Esophagus muscularis mucosa (tissue), 4 donors: ENCODE measurements at regions not wholly inside any gene's neighbourhood (a gene's known extent, or its start where the extent isn't known, plus 50 kb on each side); places are given as distances from the start of the nearest gene placed in this dataset.

Source experiments
- DNase-seq: peaks from one replicate; pipeline ENCODE4 v3.0.0-alpha.2; 2017; ENCODE audit errors: extremely low spot score
- H3K27ac ChIP-seq, 4 donors: fragments of 200-600 bp; sonication (generic); replicated peaks in 1 of 4; 1 replicate in 3 of 4; 2 replicates in 1 of 4; pipeline ENCODE4 v1.5.1; 2016 to 2019; ENCODE audit warnings: mild to moderate bottlenecking in 1 of 4
- H3K27me3 ChIP-seq, 4 donors: fragments of 200-600 bp; sonication (generic); one replicate each; pipeline versions ENCODE4 v1.5.1 to v1.6.0; 2016 to 2019
- H3K36me3 ChIP-seq, 4 donors: fragments of 200-600 bp; sonication (generic); one replicate each; pipeline ENCODE4 v1.5.1; 2016 to 2019
- H3K4me1 ChIP-seq, 4 donors: fragments of 200-600 bp; sonication (generic); one replicate each; pipeline ENCODE4 v1.5.1; 2016 to 2019
- H3K4me3 ChIP-seq, 4 donors: fragments of 200-600 bp; sonication (generic); 1 replicate in 2 of 4; 2 replicates in 2 of 4; pipeline ENCODE4 v1.5.1; 2016 to 2019; ENCODE audit warnings: mild to moderate bottlenecking in 4 of 4, moderate library complexity in 1 of 4
- H3K9me3 ChIP-seq, 4 donors: fragments of 200-600 bp; sonication (generic); 1 replicate in 3 of 4; 2 replicates in 1 of 4; pipeline ENCODE4 v1.5.1; 2016 to 2019
- EP300 ChIP-seq: sonication (generic); formaldehyde crosslinking; IDR thresholded peaks from one replicate; pipeline ENCODE4 v1.6.1; 2017; ENCODE audit warnings: antibody characterized with exemption
- POLR2A ChIP-seq: fragments of 450-650 bp; IDR thresholded peaks from one replicate; pipeline ENCODE4 v1.6.1; 2017; ENCODE audit warnings: antibody characterized with exemption, moderate library complexity, mild to moderate bottlenecking, low read depth
- POLR2AphosphoS5 ChIP-seq, 2 donors: sonication (generic); formaldehyde crosslinking; IDR thresholded peaks; one replicate each; pipeline ENCODE4 v1.6.1; 2017; ENCODE audit warnings: antibody characterized with exemption in 2 of 2
- WGBS: methylation state at CpG from one replicate; pipeline ENCODE4 v1.1.5; 2018; 5-methylcytosine and 5-hydroxymethylcytosine counted together
- intact Hi-C: fragments of 100-400 bp; cut with DNase I; formaldehyde crosslinking; loops from one replicate; pipeline ENCODE4 v1.15.1; 2023
- TF ChIP-seq, protein P1 (sequence below), 3 experiments: fragments of 200-600 bp in 2 of 3; fragments of 450-650 bp in 1 of 3; sonication (generic) in 2 of 3; IDR thresholded peaks; one replicate each; pipeline ENCODE4 v1.5.1; 2017 to 2019; ENCODE audit warnings: antibody characterized with exemption in 3 of 3, mild to moderate bottlenecking in 2 of 3, moderate library complexity in 1 of 3

DNA sequence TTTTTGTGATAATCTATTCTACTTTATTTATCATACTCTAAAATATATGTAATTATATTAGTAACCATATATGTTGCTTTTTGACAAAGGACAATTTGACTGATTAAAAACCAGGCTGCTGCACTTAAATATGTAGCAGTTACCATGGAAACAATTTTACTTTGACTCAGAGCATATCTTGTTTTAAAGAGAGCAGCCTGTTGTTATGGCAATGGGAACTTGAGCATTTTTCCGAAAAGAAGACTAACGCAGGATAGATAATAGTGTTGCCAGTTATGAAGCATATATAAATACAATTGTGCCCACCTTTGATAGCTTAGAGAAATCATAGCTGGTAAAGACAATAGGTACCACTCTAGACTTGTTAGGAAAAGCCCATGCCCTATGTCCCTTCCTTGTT lies 283.0 kb downstream of the GASK1B start:
- intact Hi-C loops = no loop called here
- H3K9me3 ChIP-seq = no peaks in the 10 kb centered on the region
- no peaks in the 10 kb centered on the region for H3K27me3 ChIP-seq
- WGBS = 77% methylated on average over 2 of the region's 2 CpGs
- no peaks in the 10 kb centered on the region for H3K4me1 ChIP-seq
- H3K27ac ChIP-seq = no peak overlapping the region
- TF ChIP-seq POLR2A = no peak
- TF ChIP-seq, protein P1, sequence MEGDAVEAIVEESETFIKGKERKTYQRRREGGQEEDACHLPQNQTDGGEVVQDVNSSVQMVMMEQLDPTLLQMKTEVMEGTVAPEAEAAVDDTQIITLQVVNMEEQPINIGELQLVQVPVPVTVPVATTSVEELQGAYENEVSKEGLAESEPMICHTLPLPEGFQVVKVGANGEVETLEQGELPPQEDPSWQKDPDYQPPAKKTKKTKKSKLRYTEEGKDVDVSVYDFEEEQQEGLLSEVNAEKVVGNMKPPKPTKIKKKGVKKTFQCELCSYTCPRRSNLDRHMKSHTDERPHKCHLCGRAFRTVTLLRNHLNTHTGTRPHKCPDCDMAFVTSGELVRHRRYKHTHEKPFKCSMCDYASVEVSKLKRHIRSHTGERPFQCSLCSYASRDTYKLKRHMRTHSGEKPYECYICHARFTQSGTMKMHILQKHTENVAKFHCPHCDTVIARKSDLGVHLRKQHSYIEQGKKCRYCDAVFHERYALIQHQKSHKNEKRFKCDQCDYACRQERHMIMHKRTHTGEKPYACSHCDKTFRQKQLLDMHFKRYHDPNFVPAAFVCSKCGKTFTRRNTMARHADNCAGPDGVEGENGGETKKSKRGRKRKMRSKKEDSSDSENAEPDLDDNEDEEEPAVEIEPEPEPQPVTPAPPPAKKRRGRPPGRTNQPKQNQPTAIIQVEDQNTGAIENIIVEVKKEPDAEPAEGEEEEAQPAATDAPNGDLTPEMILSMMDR (IDR thresholded peaks at IDR 0.05) = no peak
- no peak for TF ChIP-seq POLR2AphosphoS5 (IDR thresholded peaks at IDR 0.05)
- no peak for TF ChIP-seq EP300
- H3K4me3 ChIP-seq = no peak overlapping the region
- H3K36me3 ChIP-seq = no peaks in the 10 kb centered on the region
- no peak for DNase-seq

DNA sequence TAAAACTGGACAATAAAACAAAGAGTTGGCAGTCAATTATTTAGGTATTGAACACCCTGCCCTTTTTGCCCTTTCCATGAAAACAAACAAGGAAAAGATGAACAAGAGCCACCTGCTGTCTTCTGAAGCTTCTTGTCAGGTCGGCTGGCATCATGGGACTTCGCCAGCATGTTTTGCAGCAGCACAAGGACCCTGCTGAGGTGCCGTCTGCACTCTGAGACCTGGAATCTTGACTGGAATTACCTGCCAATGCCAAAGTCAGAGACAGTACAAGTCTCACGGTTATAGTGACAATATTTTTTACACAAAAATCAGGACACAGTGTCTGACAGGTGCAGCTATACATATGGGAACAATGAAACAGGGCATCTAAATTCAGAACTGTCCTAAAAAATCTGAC lies 284.5 kb downstream of the GASK1B start:
- H3K4me1 ChIP-seq = no peaks in the 10 kb centered on the region
- H3K9me3 ChIP-seq = no peaks in the 10 kb centered on the region
- H3K36me3 ChIP-seq = no peaks in the 10 kb centered on the region
- 78% methylated on average over 4 of the region's 4 CpGs for WGBS
- no peak for DNase-seq
- H3K27ac ChIP-seq = no peak overlapping the region
- intact Hi-C loops = no loop called here
- no peak overlapping the region for H3K4me3 ChIP-seq
- no peaks in the 10 kb centered on the region for H3K27me3 ChIP-seq
- TF ChIP-seq POLR2A (no peak), EP300 (no peak), POLR2AphosphoS5 (IDR thresholded peaks at IDR 0.05) (no peak)
- TF ChIP-seq, protein P1 (IDR thresholded peaks at IDR 0.05) = no peak

DNA sequence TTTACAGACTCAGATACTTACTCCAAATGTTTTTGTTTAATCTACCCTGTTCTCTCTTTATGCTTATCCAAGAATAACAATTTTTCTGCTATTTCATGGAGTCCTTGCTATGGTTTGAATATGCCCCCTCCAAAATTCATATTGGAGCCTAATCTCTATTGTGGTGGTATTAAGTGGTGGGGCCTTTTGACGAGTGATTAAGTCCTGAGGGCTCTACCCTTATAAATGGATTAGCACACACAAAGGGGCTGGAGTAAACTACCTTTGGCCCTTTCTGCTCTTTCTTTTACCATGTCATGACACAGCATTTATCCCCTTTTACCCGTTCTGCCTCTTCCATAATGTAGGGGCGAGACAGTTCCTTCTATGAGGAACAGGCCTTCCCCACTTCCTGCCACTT lies 285.5 kb downstream of the GASK1B start:
- no peaks in the 10 kb centered on the region for H3K9me3 ChIP-seq
- DNase-seq = no peak
- no peak overlapping the region for H3K27ac ChIP-seq
- WGBS = 82% methylated on average over 3 of the region's 3 CpGs
- no peaks in the 10 kb centered on the region for H3K36me3 ChIP-seq
- intact Hi-C loops = no loop called here
- H3K4me1 ChIP-seq = no peaks in the 10 kb centered on the region
- H3K4me3 ChIP-seq = no peak overlapping the region
- TF ChIP-seq POLR2A (no peak), EP300 (no peak), POLR2AphosphoS5 (IDR thresholded peaks at IDR 0.05) (no peak)
- TF ChIP-seq, protein P1 (IDR thresholded peaks at IDR 0.05) = no peak
- no peaks in the 10 kb centered on the region for H3K27me3 ChIP-seq

DNA sequence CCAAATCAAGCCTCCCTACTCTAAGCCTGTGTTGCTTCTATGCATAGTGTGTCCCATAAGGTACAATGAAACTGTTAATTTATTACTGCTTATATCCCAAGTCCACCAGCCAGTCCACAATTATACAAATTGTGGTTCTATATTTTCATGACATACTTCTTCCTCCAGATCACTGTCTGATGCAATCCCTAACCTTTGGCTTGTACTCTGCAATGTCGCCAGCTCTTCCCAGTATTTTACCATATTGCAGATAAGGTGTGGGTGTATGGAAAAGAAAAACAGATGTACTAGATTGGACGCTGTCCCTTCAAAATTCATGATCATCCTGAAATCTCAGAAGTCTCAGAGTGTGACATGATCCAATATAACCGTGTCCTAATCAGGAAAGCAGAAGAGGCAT lies 286.2 kb downstream of the GASK1B start:
- WGBS = 79% methylated on average over 3 of the region's 3 CpGs
- no peaks in the 10 kb centered on the region for H3K36me3 ChIP-seq
- H3K27ac ChIP-seq = no peak overlapping the region
- no peak overlapping the region for H3K4me3 ChIP-seq
- no peak for DNase-seq
- no peaks in the 10 kb centered on the region for H3K27me3 ChIP-seq
- intact Hi-C loops = no loop called here
- H3K9me3 ChIP-seq = no peaks in the 10 kb centered on the region
- TF ChIP-seq EP300 (no peak), POLR2AphosphoS5 (IDR thresholded peaks at IDR 0.05) (no peak), POLR2A (no peak)
- TF ChIP-seq, protein P1 (IDR thresholded peaks at IDR 0.05) = no peak
- no peaks in the 10 kb centered on the region for H3K4me1 ChIP-seq

DNA sequence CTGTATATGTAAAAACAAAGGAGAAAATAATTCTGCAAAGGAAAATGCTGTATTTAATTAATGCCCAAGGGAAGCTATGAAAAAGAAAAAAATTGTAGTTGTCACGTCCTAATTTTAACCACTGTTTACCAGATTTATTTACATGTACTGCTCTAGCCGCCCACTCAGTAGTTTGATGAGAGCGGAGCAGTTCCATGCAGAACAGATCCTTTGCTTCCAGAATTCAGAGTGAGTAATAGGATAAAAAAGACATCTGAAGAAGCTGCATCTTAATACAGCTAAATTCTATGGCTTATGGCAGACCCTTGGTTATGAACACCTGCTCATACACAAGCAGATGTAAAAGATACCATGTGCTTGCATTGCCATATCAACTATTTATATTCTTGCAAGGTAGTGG lies 287.0 kb downstream of the GASK1B start:
- WGBS = 73% methylated on average over 3 of the region's 3 CpGs
- no peak for TF ChIP-seq EP300
- no peak for TF ChIP-seq POLR2AphosphoS5 (IDR thresholded peaks at IDR 0.05)
- no peak for TF ChIP-seq POLR2A
- TF ChIP-seq, protein P1 (IDR thresholded peaks at IDR 0.05) = no peak
- intact Hi-C loops = no loop called here

More for the DNA sequence above, 287.0 kb downstream of the GASK1B start:
- Histone ChIP-seq H3K4me3 (no peak overlapping the region), H3K9me3 (no peaks in the 10 kb centered on the region), H3K36me3 (no peaks in the 10 kb centered on the region), H3K27me3 (no peaks in the 10 kb centered on the region), H3K27ac (no peak overlapping the region), H3K4me1 (no peaks in the 10 kb centered on the region)
- no peak for DNase-seq
